Ishikawa (cell line): ENCODE measurements at regions not wholly inside any gene's neighbourhood (a gene's known extent, or its start where the extent isn't known, plus 50 kb on each side); places are given as distances from the start of the nearest gene placed in this dataset.

Source experiments
- CEBPB ChIP-seq: IDR thresholded peaks from 2 replicates; pipeline ENCODE4 v1.6.1; 2012
- CREB1 ChIP-seq: IDR thresholded peaks from 2 replicates; pipeline ENCODE4 v1.6.1; 2012; ENCODE audit warnings: low read depth
- EGR1 ChIP-seq: IDR thresholded peaks from 2 replicates; pipeline ENCODE4 v1.6.1; 2012
- EP300 ChIP-seq: IDR thresholded peaks from 2 replicates; pipeline ENCODE4 v1.6.1; 2012; ENCODE audit warnings: borderline replicate concordance
- FOXM1 ChIP-seq: IDR thresholded peaks from 2 replicates; pipeline ENCODE4 v1.6.1; 2012; ENCODE audit warnings: low read depth, borderline replicate concordance
- NFIC ChIP-seq: IDR thresholded peaks from 2 replicates; pipeline ENCODE4 v1.6.1; 2012
- RAD21 ChIP-seq: IDR thresholded peaks from 2 replicates; pipeline ENCODE4 v1.6.1; 2012; ENCODE audit warnings: low read depth
- REST ChIP-seq: IDR thresholded peaks from 2 replicates; pipeline ENCODE4 v1.6.1; 2012; ENCODE audit warnings: low read depth, mild to moderate bottlenecking
- TAF1 ChIP-seq: IDR thresholded peaks from 2 replicates; pipeline ENCODE4 v1.6.1; 2012; ENCODE audit warnings: low read depth, mild to moderate bottlenecking
- TCF12 ChIP-seq: IDR thresholded peaks from 2 replicates; pipeline ENCODE4 v1.6.1; 2012; ENCODE audit warnings: low read depth
- TEAD4 ChIP-seq: IDR thresholded peaks from 2 replicates; pipeline ENCODE4 v1.6.1; 2012
- YY1 ChIP-seq: IDR thresholded peaks from 2 replicates; pipeline ENCODE4 v1.6.1; 2012; ENCODE audit warnings: low read depth
- ZBTB7A ChIP-seq: IDR thresholded peaks from 2 replicates; pipeline ENCODE4 v1.6.1; 2012; ENCODE audit warnings: low read depth
- TF ChIP-seq, protein P1 (sequence below): IDR thresholded peaks from 2 replicates; pipeline ENCODE4 v1.6.1; 2012
- TF ChIP-seq, protein P2 (sequence below): IDR thresholded peaks from 2 replicates; pipeline ENCODE4 v1.6.1; 2012

DNA sequence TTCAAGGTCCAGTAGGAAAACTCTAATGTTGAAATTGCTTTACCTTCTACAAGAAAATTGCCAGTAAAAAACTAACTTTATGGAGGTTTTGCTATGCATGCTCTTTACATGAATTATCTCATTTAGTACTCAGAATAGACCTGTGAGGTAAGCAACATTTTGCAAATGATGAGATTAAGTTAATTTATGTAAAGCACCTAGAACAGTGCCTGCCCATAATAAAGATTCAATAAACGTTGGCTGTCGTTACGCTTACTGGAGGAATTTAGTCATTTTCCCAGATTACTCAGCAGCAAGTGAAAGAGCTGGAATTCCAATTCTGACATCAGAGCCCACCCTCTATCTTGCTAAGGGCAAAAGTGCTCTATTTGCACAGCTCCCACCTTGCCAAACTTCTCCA lies 69.4 kb upstream of the ARID1B start:
- no peak for TF ChIP-seq FOXM1
- TF ChIP-seq EP300 = no peak
- TF ChIP-seq, protein P1, sequence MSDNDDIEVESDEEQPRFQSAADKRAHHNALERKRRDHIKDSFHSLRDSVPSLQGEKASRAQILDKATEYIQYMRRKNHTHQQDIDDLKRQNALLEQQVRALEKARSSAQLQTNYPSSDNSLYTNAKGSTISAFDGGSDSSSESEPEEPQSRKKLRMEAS = no peak
- no peak for TF ChIP-seq REST
- TF ChIP-seq RAD21 = no peak
- TF ChIP-seq TAF1 = no peak

GRCh38 chr6:156703719-156704118 lies 73.5 kb upstream of the ARID1B start:
- no peak for TF ChIP-seq CEBPB
- no peak for TF ChIP-seq NFIC
- no peak for TF ChIP-seq YY1
- no peak for TF ChIP-seq CREB1
- no peak for TF ChIP-seq EP300
- TF ChIP-seq, protein P1 = no peak
- TF ChIP-seq TCF12 = no peak
- no peak for TF ChIP-seq TEAD4
- TF ChIP-seq, protein P2, sequence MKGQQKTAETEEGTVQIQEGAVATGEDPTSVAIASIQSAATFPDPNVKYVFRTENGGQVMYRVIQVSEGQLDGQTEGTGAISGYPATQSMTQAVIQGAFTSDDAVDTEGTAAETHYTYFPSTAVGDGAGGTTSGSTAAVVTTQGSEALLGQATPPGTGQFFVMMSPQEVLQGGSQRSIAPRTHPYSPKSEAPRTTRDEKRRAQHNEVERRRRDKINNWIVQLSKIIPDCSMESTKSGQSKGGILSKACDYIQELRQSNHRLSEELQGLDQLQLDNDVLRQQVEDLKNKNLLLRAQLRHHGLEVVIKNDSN = no peak
- TF ChIP-seq EGR1 = no peak
- TF ChIP-seq TAF1 = no peak
- no peak for TF ChIP-seq RAD21
- no peak for TF ChIP-seq ZBTB7A
- no peak for TF ChIP-seq REST
- no peak for TF ChIP-seq FOXM1

- TF ChIP-seq CEBPB (no peak), ZBTB7A (no peak), FOXM1 (no peak), YY1 (no peak), CREB1 (no peak), RAD21 (no peak), TAF1 (no peak), TCF12 (no peak), NFIC (no peak)
- TF ChIP-seq, protein P1 = no peak
- TF ChIP-seq, protein P2 = no peak
Measured at GRCh38 chr6:156701966-156702365, 75.2 kb upstream of the ARID1B start.

DNA sequence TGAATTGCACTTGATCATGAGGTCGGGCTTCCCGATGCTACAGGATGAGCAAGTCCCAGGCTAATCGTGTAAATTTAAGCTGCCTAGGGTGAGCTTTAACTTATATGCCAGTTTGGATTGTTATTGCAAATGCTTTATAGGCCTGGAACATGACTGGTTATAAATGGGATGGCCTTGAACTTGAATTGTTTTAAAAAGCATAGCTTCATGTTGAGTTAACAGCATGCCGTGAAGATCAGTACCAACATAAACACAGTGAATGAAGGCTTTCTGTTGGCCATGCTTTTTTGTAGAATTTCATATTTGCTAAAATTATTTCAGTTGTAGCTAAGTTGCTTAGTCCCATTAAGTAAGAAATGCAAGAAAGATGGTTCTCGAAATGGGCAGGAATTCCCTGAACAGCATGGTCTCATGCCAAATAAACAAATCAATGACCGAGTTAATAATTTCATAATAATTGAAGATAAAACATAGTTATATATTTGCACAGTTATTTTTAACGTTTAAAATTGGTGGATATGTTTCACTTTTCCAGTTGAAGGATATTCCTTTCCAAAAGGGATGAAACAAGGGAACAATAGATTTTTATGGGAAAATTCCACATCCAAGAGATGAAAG lies 76.6 kb upstream of the ARID1B start:
- TF ChIP-seq, protein P2 = no peak
- TF ChIP-seq REST = no peak
- no peak for TF ChIP-seq ZBTB7A
- no peak for TF ChIP-seq TEAD4
- no peak for TF ChIP-seq FOXM1
- TF ChIP-seq YY1 = no peak
- TF ChIP-seq, protein P1 = no peak
- TF ChIP-seq RAD21 = no peak
- TF ChIP-seq EP300 = no peak
- TF ChIP-seq TCF12 = no peak
- no peak for TF ChIP-seq CREB1
- no peak for TF ChIP-seq NFIC
- TF ChIP-seq EGR1 = no peak
- no peak for TF ChIP-seq CEBPB
- TF ChIP-seq TAF1 = no peak
